ENCODE measurements at regions not wholly inside any gene's neighbourhood (a gene's known extent, or its start where the extent isn't known, plus 50 kb on each side); places are given as distances from the start of the nearest gene placed in this dataset.

- Mint-ChIP-seq H3K4me1 (ENCODE audit: low read depth) (no peaks in the 10 kb centered on the region), H3K9me3 (peaks cover 10% of the 10 kb centered on the region), H3K4me3 (no peak overlapping the region), H3K27ac (no peak overlapping the region), H3K36me3 (ENCODE audit: low read depth) (no peaks in the 10 kb centered on the region), H3K27me3 (no peaks in the 10 kb centered on the region)
- peaks cover 0 to 30% of the 10 kb centered on the region in 2 experiments for H3K9me3 ChIP-seq (ENCODE audit: control insufficient read depth in 1 of 2, insufficient read depth in 1 of 2, low read length in 2 of 2)
- no peak overlapping the region for H3K27ac ChIP-seq (ENCODE audit: low read depth in 1 of 2, low read length in 2 of 2)
- H3K4me1 ChIP-seq (ENCODE audit: insufficient read depth, low read length), result no peaks in the 10 kb centered on the region
- no peak overlapping the region for H3K4me3 ChIP-seq (ENCODE audit: low read length)
- H3K27me3 ChIP-seq (ENCODE audit: control insufficient read depth in 1 of 2, insufficient read depth in 2 of 2, low read length in 2 of 2), result no peaks in the 10 kb centered on the region
- DNase-seq, result no peak
- POLR2A ChIA-PET, result no interaction called here
- intact Hi-C loops (cut with DNase I, micrococcal nuclease), result no loop called here
- CTCF ChIA-PET, result no interaction called here
- TF ChIP-seq CTCF (IDR thresholded peaks at IDR 0.05), result no peak
- ATAC-seq (ENCODE audit: poor library complexity), result no peak
- H3K36me3 ChIP-seq (ENCODE audit: insufficient read depth, low read length), result no peaks in the 10 kb centered on the region
These were observed 330.9 kb upstream of the COBL start for GRCh38 chr7:51647486-51647885.

- Mint-ChIP-seq H3K27ac (no peak overlapping the region), H3K36me3 (ENCODE audit: low read depth) (no peaks in the 10 kb centered on the region), H3K27me3 (no peaks in the 10 kb centered on the region), H3K9me3 (peaks cover 10% of the 10 kb centered on the region), H3K4me1 (ENCODE audit: low read depth) (no peaks in the 10 kb centered on the region), H3K4me3 (no peak overlapping the region)
- intact Hi-C loops (cut with DNase I, micrococcal nuclease), result no loop called here
- ATAC-seq (ENCODE audit: poor library complexity), result no peak
- peaks cover 0 to 30% of the 10 kb centered on the region in 2 experiments for H3K9me3 ChIP-seq (ENCODE audit: control insufficient read depth in 1 of 2, insufficient read depth in 1 of 2, low read length in 2 of 2)
- CTCF ChIA-PET, result no interaction called here
- no peak overlapping the region for H3K4me3 ChIP-seq (ENCODE audit: low read length)
- no peak for TF ChIP-seq CTCF (IDR thresholded peaks at IDR 0.05)
- no peaks in the 10 kb centered on the region for H3K27me3 ChIP-seq (ENCODE audit: control insufficient read depth in 1 of 2, insufficient read depth in 2 of 2, low read length in 2 of 2)
- H3K27ac ChIP-seq (ENCODE audit: low read depth in 1 of 2, low read length in 2 of 2), result no peak overlapping the region
- POLR2A ChIA-PET, result no interaction called here
- H3K4me1 ChIP-seq (ENCODE audit: insufficient read depth, low read length), result no peaks in the 10 kb centered on the region
- DNase-seq, result no peak
- no peaks in the 10 kb centered on the region for H3K36me3 ChIP-seq (ENCODE audit: insufficient read depth, low read length)
These were observed 329.2 kb upstream of the COBL start for GRCh38 chr7:51645702-51646298.

GRCh38 chr7:51645255-51645654, 328.6 kb upstream of the COBL start:
- ChIA-PET CTCF (no interaction called here), POLR2A (no interaction called here)
- DNase-seq, result no peak
- Mint-ChIP-seq H3K9me3 (peaks cover 9% of the 10 kb centered on the region), H3K4me1 (ENCODE audit: low read depth) (no peaks in the 10 kb centered on the region), H3K27ac (no peak overlapping the region), H3K36me3 (ENCODE audit: low read depth) (no peaks in the 10 kb centered on the region), H3K4me3 (no peak overlapping the region), H3K27me3 (no peaks in the 10 kb centered on the region)
- Histone ChIP-seq H3K27ac (ENCODE audit: low read depth in 1 of 2, low read length in 2 of 2) (no peak overlapping the region), H3K27me3 (ENCODE audit: control insufficient read depth in 1 of 2, insufficient read depth in 2 of 2, low read length in 2 of 2) (no peaks in the 10 kb centered on the region), H3K4me1 (ENCODE audit: insufficient read depth, low read length) (no peaks in the 10 kb centered on the region), H3K36me3 (ENCODE audit: insufficient read depth, low read length) (no peaks in the 10 kb centered on the region), H3K4me3 (ENCODE audit: low read length) (no peak overlapping the region), H3K9me3 (ENCODE audit: control insufficient read depth in 1 of 2, insufficient read depth in 1 of 2, low read length in 2 of 2) (peaks cover 0 to 30% of the 10 kb centered on the region in 2 experiments)
- intact Hi-C loops (cut with DNase I, micrococcal nuclease), result no loop called here
- ATAC-seq (ENCODE audit: poor library complexity), result no peak
- no peak for TF ChIP-seq CTCF (IDR thresholded peaks at IDR 0.05)

Measured in CD4-positive, alpha-beta T cell (primary cell).